Activated CD8-positive, alpha-beta memory T cell treated with anti-CD3 and anti-CD28 coated beads for 48 hours (primary cell): ENCODE measurements at regions not wholly inside any gene's neighbourhood (a gene's known extent, or its start where the extent isn't known, plus 50 kb on each side); places are given as distances from the start of the nearest gene placed in this dataset.
"Not testable (repeated sequence)": the region's sequence is repeated elsewhere in the genome, so short reads cannot be mapped to it uniquely, and the experiment has no call there.

ENCODE experiments used
- DNase-seq, 3 experiments: peaks; one replicate each; pipeline ENCODE4 v3.0.0-alpha.2; 2020; ENCODE audit warnings: low read depth in 2 of 3, low spot score in 2 of 3

- DNase-seq, result no peak
Observed at GRCh38 chr4:183814461-183814860, 90.6 kb upstream of the STOX2 start.

- DNase-seq, result no peak
Observed at GRCh38 chr4:183816077-183816476, 89.0 kb upstream of the STOX2 start.

GRCh38 chr4:183816882-183817509, 88.1 kb upstream of the STOX2 start:
- DNase-seq, result no peak

- DNase-seq, result not testable (repeated sequence)
Observed at GRCh38 chr4:183818591-183818990, 86.5 kb upstream of the STOX2 start.

- no peak for DNase-seq
Observed at GRCh38 chr4:183821076-183821853, 83.8 kb upstream of the STOX2 start.

DNA sequence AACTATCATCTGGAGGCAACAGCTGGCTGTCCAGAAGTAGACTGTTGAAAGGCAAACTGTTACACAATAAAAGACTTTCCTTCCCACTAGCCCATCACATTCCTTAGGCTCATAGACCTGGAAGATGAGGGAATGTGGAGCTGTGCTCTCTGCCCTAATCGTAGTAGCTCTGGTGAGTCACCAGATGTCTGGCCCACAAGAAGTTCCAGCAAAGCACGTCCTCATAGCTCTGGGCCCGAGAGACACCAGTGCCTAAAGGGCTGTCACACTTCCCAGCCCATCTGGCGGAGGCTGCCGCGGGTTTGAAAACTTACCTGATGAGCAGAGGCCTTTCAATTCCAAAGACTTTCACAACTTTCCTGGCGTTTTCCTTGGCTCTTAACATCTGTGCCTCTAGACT, 81.7 kb upstream of the STOX2 start:
- no peak for DNase-seq

GRCh38 chr4:183825346-183825745, 79.8 kb upstream of the STOX2 start:
- no peak for DNase-seq

GRCh38 chr4:183826461-183826860, 78.6 kb upstream of the STOX2 start:
- DNase-seq, result no peak

- no peak for DNase-seq
Observed at GRCh38 chr4:183828125-183828524, 77.0 kb upstream of the STOX2 start.

GRCh38 chr4:183828839-183829238, 76.3 kb upstream of the STOX2 start:
- DNase-seq, result no peak

- DNase-seq, result no peak
Observed at GRCh38 chr4:183830438-183830985, 74.6 kb upstream of the STOX2 start.

DNA sequence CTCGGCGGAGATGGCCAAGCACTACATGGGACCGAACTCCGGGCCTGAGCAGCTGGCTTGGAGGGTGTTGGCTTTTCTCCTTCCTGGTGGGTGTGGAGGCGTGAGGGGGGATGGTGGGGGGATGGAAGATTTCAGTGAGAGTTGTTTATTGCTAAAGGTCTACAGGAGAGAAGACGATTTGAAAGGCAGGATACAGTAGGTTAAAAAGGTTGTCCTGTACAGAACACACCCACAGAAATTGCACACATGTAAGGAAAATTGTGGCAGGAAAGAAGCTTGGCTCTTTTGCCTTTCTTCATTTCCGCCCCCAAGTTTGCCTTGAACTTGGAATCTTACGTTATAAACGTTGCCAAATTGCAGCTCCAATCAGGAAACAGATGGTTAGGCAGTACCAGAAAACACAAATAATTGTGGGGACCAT, 74.1 kb upstream of the STOX2 start:
- DNase-seq, result no peak

DNA sequence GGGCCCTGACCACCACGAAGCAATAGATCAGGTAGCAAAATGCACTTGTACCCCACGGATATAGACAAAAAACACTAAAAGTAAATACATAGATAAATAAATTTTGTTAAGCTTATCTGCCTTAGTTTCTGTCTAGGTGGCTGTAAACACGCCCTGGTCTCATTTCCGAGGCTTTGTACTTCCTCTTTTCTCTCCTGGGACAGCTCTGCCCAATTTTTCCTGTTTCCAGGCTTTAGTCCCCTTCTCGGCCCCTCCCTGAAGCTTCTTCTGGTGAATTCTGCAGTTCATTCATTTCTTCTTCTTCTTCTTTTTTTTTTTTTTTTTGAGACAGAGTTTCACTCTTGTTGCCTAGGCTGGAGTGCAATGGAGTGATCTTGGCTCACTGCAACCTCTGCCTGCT, 73.4 kb upstream of the STOX2 start:
- no peak for DNase-seq

DNA sequence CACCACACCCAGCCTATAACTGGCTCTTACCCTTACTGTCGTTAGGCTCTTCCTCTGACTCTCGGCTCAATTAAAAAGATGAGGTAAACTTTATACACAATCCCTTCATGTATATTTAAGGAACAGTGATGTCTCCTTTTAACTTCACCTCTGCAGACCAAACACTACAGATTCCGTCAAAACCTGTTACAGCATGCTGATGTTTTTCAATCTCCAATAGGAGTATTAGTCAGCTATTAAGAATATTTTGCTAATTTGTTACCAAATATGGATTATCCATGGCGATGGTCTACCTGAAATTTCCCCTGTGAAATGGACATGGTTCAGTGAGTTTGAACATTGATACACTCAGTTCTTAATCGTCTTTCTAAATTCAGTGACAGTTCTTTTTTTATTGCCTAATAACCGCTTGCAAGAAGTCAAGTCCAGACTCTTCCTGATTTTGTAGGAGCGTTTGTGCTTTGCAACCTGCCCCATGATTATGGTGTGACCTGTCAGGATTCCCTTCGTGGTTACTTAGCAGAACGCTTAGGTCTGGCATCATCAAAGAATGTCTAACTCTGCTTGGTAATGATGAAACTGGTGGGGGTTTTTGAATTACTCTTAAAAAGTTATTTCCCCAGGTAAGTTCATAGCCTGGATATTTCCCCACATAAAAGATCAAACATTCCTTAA, 72.2 kb upstream of the STOX2 start:
- no peak for DNase-seq

- no peak for DNase-seq
Observed at GRCh38 chr4:183834252-183834651, 70.9 kb upstream of the STOX2 start.

GRCh38 chr4:183837222-183837621, 67.9 kb upstream of the STOX2 start:
- DNase-seq, result no peak

DNA sequence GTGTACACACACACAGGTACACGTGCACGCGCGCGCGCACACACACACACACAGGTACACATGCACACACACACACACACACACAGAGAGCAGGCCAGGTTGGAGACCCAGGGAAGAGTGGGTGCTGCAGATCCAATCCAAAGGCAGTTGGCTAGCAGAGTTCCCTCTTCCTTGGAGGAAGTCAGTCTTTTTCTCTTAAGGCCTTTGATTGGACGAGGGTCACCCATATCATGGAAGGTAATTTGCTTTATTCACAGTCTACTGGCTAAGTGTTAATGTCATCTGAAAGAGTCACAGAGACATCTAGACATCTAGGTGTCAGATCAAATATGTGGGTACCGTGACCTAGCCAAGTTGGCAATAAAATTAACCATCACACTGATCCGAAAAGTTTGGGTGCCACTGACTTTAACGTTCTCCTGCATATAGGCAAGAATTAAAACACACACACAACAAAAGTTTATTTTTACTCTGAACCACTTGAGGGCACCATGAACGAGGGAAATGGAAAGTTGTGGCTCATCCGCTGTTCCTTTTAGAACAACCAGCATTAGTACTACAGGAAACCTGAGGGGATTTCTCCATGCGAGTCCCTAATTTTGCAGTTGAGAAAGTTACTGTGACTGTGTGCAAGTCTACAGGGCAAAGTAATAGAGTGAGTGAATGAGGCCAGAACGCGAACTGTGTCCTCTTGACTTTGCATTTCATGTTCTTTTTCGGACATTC, 66.0 kb upstream of the STOX2 start:
- DNase-seq, result no peak

DNA sequence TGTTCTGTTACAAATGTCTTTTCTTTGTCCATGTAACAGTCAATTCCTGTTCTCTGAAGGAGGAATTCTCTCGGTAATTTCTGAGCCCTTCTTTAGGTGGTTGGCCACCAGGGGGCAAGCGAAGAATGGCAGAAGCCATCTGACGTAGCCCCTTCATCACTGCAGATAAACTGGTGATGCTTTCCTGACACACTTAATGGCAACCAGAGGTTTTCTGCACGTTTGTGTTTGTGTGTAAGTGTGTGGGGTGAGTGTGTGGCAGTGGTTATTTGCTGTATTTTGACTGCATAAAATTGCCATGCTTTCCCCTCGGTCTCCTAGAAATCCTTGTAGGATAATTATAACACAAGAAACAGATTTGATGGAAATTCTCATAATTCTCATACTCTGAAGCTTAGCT, 64.8 kb upstream of the STOX2 start:
- DNase-seq, result peak; percentile 17 to 26 (median 19)

GRCh38 chr4:183841001-183841400, 64.1 kb upstream of the STOX2 start:
- DNase-seq, result no peak

DNA sequence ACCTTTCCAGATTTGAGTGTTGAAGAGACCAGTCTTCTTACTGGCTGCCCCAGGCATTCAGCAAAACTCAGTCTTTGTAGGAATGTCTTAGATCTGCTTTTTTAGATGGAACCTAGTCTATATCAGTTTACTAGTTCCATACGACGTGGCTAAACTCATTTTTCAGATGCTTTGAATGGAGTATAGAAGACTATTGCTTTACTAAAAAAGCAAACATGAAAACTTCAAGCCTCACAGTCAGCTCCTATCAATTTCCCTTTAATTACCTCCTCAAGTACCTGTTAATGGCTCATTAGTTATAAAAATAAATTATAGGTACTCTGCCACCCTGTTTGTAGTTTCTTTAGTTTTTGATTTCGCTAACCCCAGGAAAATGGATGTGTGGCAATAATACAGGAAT, 63.0 kb upstream of the STOX2 start:
- no peak for DNase-seq

GRCh38 chr4:183843248-183843671, 61.8 kb upstream of the STOX2 start:
- DNase-seq, result no peak
